Skeletal muscle satellite cell (primary cell): ENCODE measurements at regions not wholly inside any gene's neighbourhood (a gene's known extent, or its start where the extent isn't known, plus 50 kb on each side); places are given as distances from the start of the nearest gene placed in this dataset.

Experiments
- H3K27me3 ChIP-seq: 2 replicates; pipeline ENCODE4 v1.7.0; 2013; ENCODE audit warnings: low read length; ENCODE audit not compliant: control insufficient read depth, insufficient read depth
- H3K36me3 ChIP-seq: 2 replicates; pipeline ENCODE4 v1.7.0; 2013; ENCODE audit warnings: mild to moderate bottlenecking, control low read depth, low read length; ENCODE audit not compliant: insufficient read depth
- H3K4me1 ChIP-seq: 2 replicates; pipeline ENCODE4 v1.7.0; 2013; ENCODE audit warnings: low read length; ENCODE audit not compliant: control insufficient read depth, insufficient read depth
- H3K4me2 ChIP-seq: 2 replicates; pipeline ENCODE4 v1.7.0; 2013; ENCODE audit warnings: mild to moderate bottlenecking, low read length
- H3K4me3 ChIP-seq: 2 replicates; pipeline ENCODE4 v1.7.0; 2013; ENCODE audit warnings: low read length
- H3K9ac ChIP-seq: 2 replicates; pipeline ENCODE4 v1.7.0; 2013; ENCODE audit warnings: mild to moderate bottlenecking, low read depth, low read length, moderate library complexity
- H3K9me3 ChIP-seq: replicated peaks from 2 replicates; pipeline ENCODE4 v1.7.0; 2013; ENCODE audit warnings: mild to moderate bottlenecking, control low read depth, low read length

DNA sequence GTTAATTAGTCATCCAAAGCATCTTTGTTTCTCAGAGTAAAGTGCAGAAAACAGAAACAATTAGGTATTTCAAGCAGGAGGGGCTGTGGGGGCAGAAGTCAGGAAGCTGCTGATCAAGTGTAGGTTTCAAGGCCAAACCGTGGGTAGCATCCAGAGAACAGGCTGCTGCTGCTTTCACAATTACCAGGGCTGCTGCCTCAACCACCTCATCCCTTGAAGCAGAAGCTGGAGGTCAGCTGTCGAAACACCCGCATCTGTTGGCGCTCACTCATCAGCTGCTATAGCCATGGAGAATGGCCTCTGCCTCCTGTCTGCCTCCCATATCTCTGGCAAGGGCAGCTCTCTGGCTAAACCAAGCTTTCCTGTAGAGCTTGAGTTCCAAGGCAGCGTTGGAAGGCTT lies 122.9 kb upstream of the OSMR start:
- Histone ChIP-seq H3K36me3 (no peaks in the 10 kb centered on the region), H3K4me3 (no peak overlapping the region), H3K9me3 (no peaks in the 10 kb centered on the region), H3K9ac (no peak overlapping the region), H3K27me3 (no peaks in the 10 kb centered on the region), H3K4me1 (peaks cover 30% of the 10 kb centered on the region), H3K4me2 (no peak overlapping the region)

DNA sequence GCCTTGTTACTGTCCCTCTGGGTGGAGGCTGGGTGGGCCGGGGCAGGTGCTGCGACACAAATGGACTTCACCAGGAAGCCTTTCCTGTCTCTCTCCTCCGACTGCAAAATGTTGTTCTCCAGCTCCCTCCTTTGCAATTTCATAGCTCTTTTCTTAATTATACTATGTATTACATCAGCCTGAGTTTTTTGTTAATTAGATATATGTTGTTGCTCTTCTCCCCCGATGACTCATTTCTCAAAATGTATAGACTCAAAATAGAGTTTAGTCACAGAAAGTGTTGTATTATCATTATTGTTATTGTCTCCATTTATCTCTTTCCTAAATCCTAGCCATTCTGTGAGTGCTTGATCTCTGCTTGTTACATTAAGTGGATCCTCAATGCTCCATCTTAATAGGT lies 122.4 kb upstream of the OSMR start:
- H3K4me3 ChIP-seq = no peak overlapping the region

DNA sequence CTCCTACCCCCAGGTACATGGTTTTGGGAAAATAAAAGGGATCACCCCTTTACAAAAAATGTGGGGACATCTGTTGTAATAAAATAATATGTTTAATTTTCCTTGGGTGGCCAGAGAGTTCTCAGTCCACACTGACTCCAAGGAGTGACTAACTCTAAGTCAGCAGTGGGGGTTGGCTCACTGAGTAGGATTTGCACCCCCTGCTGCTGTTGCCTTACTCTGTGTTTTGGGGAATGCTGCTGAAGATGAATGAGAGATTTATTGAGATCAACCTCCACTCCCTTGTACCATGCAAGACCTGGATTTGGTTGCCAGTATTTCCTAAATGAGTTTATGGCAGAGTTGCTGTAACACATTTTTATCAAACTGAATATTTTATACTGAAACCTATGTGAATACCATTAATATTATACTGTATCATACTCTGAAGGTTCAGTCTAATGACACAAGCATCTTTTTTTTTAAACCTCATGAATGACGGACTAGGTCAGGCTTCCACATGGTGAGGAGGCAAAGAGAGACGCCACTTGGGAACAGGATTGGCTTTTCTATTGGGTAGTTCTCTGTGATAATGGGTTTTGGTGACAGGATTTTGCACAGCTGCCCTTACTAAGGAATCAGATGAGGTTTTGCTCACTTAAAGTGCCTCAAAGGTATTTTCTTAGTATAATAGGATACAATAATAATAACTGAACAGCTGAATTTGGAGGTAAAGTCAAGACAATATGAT lies 121.3 kb upstream of the OSMR start:
- H3K4me3 ChIP-seq = no peak overlapping the region
- H3K9ac ChIP-seq = no peak overlapping the region
- H3K4me1 ChIP-seq = peaks cover 24% of the 10 kb centered on the region
- no peaks in the 10 kb centered on the region for H3K36me3 ChIP-seq
- H3K27me3 ChIP-seq = no peaks in the 10 kb centered on the region
- peak overlapping the region; percentile 1 for H3K4me2 ChIP-seq
- no peaks in the 10 kb centered on the region for H3K9me3 ChIP-seq

More for the DNA sequence above, 122.4 kb upstream of the OSMR start:
- peaks cover 30% of the 10 kb centered on the region for H3K4me1 ChIP-seq
- H3K27me3 ChIP-seq = no peaks in the 10 kb centered on the region
- no peaks in the 10 kb centered on the region for H3K36me3 ChIP-seq
- H3K4me2 ChIP-seq = no peak overlapping the region
- H3K9me3 ChIP-seq = no peaks in the 10 kb centered on the region
- no peak overlapping the region for H3K9ac ChIP-seq

DNA sequence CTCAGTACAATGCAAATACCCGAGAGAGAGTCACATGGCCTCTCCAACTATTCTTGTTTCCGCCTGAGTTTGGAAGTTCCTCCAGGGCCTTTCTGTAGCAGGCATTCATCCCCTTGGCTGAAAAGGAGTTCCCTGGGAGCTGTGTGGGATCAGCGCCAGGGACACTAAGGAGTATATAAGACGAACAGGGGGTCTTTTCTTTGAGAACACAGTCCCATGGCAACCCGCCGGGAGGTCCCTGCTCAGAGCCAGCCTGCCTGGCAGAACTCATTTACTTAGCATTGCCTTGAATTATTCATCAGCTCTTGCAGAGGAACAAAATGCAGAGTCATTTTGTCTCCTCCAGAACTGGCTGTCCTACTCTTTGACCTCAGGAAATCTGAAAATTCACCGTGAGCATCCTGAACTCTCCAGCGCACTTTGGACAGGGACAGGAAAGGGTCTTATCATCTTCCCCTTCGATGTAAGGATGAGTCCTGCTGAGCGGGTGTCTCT lies 120.4 kb upstream of the OSMR start:
- no peak overlapping the region for H3K4me2 ChIP-seq
- no peaks in the 10 kb centered on the region for H3K9me3 ChIP-seq
- no peaks in the 10 kb centered on the region for H3K27me3 ChIP-seq
- H3K36me3 ChIP-seq = no peaks in the 10 kb centered on the region
- peaks cover 19% of the 10 kb centered on the region for H3K4me1 ChIP-seq
- no peak overlapping the region for H3K9ac ChIP-seq
- no peak overlapping the region for H3K4me3 ChIP-seq

DNA sequence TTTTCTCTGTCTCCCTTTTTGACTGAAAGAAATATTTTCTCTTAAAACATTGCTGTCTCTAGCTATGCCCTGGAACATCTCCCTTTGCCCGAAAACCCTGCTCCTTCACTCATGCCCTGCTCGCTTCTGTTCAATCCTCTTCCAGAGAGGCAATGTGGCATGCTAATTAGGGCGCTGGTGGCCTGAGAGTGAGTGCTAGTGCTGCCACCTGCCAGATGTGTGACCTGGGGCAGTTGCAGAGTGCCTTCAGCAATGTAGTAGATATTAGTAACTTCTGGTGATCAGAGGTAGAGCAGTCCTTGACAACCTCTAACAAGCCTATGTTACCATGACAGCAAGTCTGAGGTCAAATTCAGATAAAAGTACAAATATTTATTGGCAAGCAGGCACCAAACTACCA lies 119.5 kb upstream of the OSMR start:
- Histone ChIP-seq H3K27me3 (peaks cover 2% of the 10 kb centered on the region), H3K9me3 (no peaks in the 10 kb centered on the region), H3K4me3 (no peak overlapping the region), H3K36me3 (no peaks in the 10 kb centered on the region), H3K4me1 (peaks cover 19% of the 10 kb centered on the region), H3K9ac (no peak overlapping the region), H3K4me2 (no peak overlapping the region)

DNA sequence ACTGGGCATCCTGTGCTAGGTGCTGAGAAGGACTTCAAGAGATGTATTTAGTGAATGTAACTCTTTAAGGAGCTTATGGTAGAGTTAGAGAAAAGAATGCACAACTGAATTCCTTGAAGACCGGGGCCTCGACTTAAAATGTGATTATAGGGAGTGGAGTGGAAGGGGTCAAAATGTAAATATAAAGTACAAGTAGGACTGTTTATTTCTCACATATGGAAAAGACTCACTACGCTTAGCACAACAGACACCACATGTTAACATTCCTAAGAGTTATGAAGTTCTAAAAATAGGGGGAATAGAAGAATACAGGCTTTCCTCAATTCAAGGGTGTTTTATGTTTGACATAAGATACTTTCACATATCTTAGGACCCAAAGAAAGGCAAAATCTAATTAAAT lies 117.8 kb upstream of the OSMR start:
- peaks cover 2% of the 10 kb centered on the region for H3K27me3 ChIP-seq
- no peak overlapping the region for H3K4me3 ChIP-seq
- no peaks in the 10 kb centered on the region for H3K9me3 ChIP-seq
- H3K9ac ChIP-seq = no peak overlapping the region
- H3K36me3 ChIP-seq = no peaks in the 10 kb centered on the region
- no peak overlapping the region for H3K4me2 ChIP-seq
- peaks cover 16% of the 10 kb centered on the region for H3K4me1 ChIP-seq

DNA sequence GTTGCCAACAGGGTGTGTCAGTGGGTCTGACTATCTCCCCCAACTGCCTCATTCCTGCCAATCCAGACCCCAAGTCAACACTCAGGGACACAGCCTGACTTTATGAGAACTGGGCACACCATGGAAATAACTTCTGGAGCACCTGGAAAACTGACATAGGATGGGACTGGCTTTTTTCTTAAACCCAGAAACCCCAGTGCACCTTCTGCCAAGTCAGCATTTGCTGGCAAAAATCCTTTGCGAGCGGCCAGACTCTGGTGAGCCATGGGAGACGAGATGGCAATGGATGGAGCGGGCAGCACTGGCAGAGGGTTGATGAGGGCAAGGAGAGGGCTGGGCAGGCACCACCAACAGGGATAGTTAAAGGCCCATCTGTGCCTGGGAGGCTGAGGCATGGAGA lies 114.4 kb upstream of the OSMR start:
- no peaks in the 10 kb centered on the region for H3K9me3 ChIP-seq
- H3K9ac ChIP-seq = no peak overlapping the region
- H3K4me1 ChIP-seq = no peaks in the 10 kb centered on the region
- H3K4me3 ChIP-seq = no peak overlapping the region
- H3K36me3 ChIP-seq = no peaks in the 10 kb centered on the region
- H3K27me3 ChIP-seq = peaks cover 2% of the 10 kb centered on the region
- H3K4me2 ChIP-seq = no peak overlapping the region

DNA sequence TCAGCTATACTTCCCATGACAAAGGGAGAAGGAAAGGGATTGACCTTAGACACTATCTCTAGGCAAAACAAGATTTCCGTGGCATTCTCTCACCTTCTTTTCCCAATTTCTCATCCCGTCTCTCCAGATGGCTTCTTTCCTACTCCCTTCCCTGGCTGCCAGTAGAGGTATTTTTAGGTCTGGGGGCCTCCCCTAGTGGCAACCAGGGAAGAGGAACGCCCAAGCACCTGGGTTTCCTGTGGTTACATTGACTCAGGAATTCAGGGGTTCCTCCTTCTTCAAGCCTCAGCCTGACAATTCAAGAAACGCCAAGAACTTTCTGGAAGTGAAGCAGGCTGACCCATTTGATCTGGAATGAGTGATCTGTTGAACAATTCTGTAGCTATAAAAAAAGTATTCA lies 111.5 kb upstream of the OSMR start:
- no peak overlapping the region for H3K9ac ChIP-seq
- H3K9me3 ChIP-seq = no peaks in the 10 kb centered on the region
- H3K36me3 ChIP-seq = no peaks in the 10 kb centered on the region
- peaks cover 11% of the 10 kb centered on the region for H3K4me1 ChIP-seq
- H3K27me3 ChIP-seq = peaks cover 2% of the 10 kb centered on the region
- no peak overlapping the region for H3K4me2 ChIP-seq
- H3K4me3 ChIP-seq = no peak overlapping the region

DNA sequence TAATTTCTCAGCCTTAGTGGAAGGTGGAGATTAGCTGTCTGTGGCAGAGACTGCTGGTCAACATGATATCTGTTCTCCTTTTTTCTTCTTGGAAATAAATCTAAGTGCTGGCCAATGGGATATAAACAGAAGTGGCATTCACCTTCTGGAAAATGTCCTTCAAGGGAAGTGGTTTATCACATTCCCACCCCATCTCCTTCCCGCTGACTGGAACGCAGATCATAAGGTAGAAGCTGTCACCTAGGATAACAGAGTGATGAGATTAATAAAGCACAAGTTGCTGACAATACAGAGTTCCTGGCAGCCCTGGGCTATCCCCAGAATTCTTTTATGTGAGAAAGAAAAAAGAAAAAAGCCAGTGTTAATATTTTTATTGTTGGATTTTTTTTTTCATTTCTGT lies 109.7 kb upstream of the OSMR start:
- H3K27me3 ChIP-seq = no peaks in the 10 kb centered on the region
- peaks cover 19% of the 10 kb centered on the region for H3K4me1 ChIP-seq
- H3K9ac ChIP-seq = no peak overlapping the region
- H3K36me3 ChIP-seq = no peaks in the 10 kb centered on the region
- H3K4me3 ChIP-seq = no peak overlapping the region
- no peaks in the 10 kb centered on the region for H3K9me3 ChIP-seq
- H3K4me2 ChIP-seq = no peak overlapping the region

DNA sequence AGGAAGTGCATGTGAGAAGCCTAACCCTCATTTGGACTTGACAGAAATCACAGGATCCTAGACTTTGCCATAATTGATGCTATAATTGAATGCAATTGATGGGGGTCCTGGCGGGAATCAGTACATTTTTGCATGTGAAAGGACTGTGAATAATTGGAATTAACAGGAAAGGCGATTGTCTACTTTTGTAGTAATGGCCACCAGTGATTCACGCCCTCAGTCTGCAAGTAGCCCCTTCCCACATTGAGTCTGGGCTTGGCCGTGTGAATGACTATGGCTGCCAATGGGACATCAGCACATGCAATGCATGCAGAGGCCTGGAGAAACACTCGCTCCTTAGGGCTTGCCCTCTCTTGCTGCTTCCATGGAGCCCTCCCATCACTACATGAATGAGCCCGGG lies 107.8 kb upstream of the OSMR start:
- H3K36me3 ChIP-seq = no peaks in the 10 kb centered on the region
- peaks cover 19% of the 10 kb centered on the region for H3K4me1 ChIP-seq
- H3K9ac ChIP-seq = no peak overlapping the region
- no peaks in the 10 kb centered on the region for H3K27me3 ChIP-seq
- peaks cover 4% of the 10 kb centered on the region for H3K9me3 ChIP-seq
- no peak overlapping the region for H3K4me3 ChIP-seq
- no peak overlapping the region for H3K4me2 ChIP-seq

DNA sequence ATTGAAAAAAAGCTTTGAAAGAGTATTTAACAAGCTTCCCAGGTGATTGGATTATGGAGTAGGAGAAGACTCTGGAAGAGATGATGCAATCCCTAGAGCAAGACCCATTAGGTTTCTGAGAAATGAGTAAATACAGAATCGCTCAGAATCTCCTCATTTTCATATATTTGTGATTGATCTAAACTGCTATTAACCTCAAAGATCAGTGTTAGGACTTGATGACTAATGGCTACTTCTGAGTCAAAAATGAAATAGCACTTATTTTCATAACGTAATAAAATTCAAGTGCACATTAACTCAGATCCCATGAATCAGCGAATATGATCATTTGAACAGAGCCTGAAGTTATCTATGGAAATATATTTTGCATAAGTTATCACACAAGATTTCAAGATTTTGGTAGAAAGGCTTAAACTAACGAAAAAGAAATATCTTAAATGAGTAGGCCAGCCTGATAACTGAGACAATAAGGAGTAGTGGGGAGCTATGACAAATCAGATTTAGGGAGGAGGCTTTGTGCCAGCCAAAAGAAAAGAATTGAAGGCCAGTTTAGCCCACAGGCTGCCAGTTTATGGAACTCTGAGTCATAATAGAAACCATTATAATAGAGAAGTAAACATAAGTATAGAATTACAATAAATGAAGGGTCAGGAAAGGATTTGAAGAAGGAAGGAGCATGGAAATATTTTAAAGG lies 106.7 kb upstream of the OSMR start:
- H3K27me3 ChIP-seq = no peaks in the 10 kb centered on the region

DNA sequence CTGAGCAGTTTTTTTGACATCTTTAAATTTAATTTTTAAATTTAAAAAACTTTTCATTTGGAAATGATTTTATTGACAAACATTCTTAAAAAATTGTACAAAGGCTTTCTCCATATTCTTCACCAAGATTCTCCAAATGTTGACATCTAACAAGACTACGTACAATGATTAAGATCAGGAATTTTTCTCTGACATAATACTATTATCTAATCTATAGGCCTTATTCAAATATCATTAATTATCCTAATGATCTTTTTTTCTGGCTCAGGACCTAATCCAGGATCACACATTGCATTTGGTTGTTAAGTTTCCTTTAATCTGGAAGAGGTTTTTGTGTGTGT lies 106.1 kb upstream of the OSMR start:
- Histone ChIP-seq H3K4me3 (no peak overlapping the region), H3K36me3 (no peaks in the 10 kb centered on the region), H3K4me1 (peaks cover 19% of the 10 kb centered on the region), H3K9me3 (peaks cover 10% of the 10 kb centered on the region), H3K27me3 (no peaks in the 10 kb centered on the region), H3K9ac (no peak overlapping the region), H3K4me2 (no peak overlapping the region)

More for the DNA sequence above, 106.7 kb upstream of the OSMR start:
- no peaks in the 10 kb centered on the region for H3K36me3 ChIP-seq
- peaks cover 19% of the 10 kb centered on the region for H3K4me1 ChIP-seq
- H3K4me3 ChIP-seq = no peak overlapping the region
- H3K9ac ChIP-seq = no peak overlapping the region
- H3K9me3 ChIP-seq = peaks cover 10% of the 10 kb centered on the region
- H3K4me2 ChIP-seq = peak overlapping the region; percentile 47
